Right lobe of liver (tissue), 6 donors: ENCODE measurements at regions not wholly inside any gene's neighbourhood (a gene's known extent, or its start where the extent isn't known, plus 50 kb on each side); places are given as distances from the start of the nearest gene placed in this dataset.
A peak's percentile ranks its signal among the peaks of the same experiment; 100 is the strongest.

Experiments
- ATAC-seq, 4 donors: fragments of 200-7000 bp; cut with Tn5 transposase; one replicate each; pipeline ENCODE4 v1.9.1; 2020; ENCODE audit warnings: mild to moderate bottlenecking in 4 of 4, moderate library complexity in 4 of 4
- DNase-seq, 3 donors: peaks; one replicate each; pipeline ENCODE4 v3.0.0-alpha.2; 2020
- H3K27ac ChIP-seq, 3 donors: fragments of 200-600 bp; one replicate each; pipeline ENCODE4 v1.8.0; 2022
- H3K27me3 ChIP-seq, 2 donors: fragments of 200-600 bp; one replicate each; pipeline ENCODE4 v1.8.0; 2022
- H3K36me3 ChIP-seq, 4 donors: fragments of 200-600 bp; sonication (generic) in 1 of 4; one replicate each; pipeline versions ENCODE4 v1.5.1 to v1.8.0; 2017 to 2022; ENCODE audit warnings: control low read depth in 1 of 4
- H3K4me1 ChIP-seq, 4 donors: fragments of 200-600 bp; sonication (generic) in 1 of 4; one replicate each; pipeline versions ENCODE4 v1.5.1 to v1.8.0; 2017 to 2022; ENCODE audit warnings: control low read depth in 1 of 4
- H3K4me3 ChIP-seq, 3 donors: fragments of 200-600 bp; one replicate each; pipeline ENCODE4 v1.8.0; 2022
- H3K9me3 ChIP-seq, 4 donors: fragments of 200-600 bp; sonication (generic) in 1 of 4; one replicate each; pipeline versions ENCODE4 v1.5.1 to v1.8.0; 2017 to 2022; ENCODE audit warnings: control low read depth in 1 of 4
- POLR2A ChIP-seq: fragments of 450-650 bp; IDR thresholded peaks from one replicate; pipeline ENCODE4 v1.6.1; 2017; ENCODE audit warnings: antibody characterized with exemption, mild to moderate bottlenecking
- WGBS: methylation state at CpG from one replicate; pipeline ENCODE4 v1.1.6; 2018; ENCODE audit warnings: low coverage, low lambda C conversion rate; ENCODE audit not compliant: insufficient coverage; ENCODE audit errors: missing lambda C conversion rate; 5-methylcytosine and 5-hydroxymethylcytosine counted together
- intact Hi-C, 2 donors: fragments of 100-400 bp; cut with DNase I; formaldehyde crosslinking; loops; one replicate each; pipeline versions ENCODE4 v1.11.2 to v1.14.1; 2022
- TF ChIP-seq, protein P1 (sequence below), 4 donors: fragments of 200-600 bp in 3 of 4; fragments of 450-650 bp in 1 of 4; IDR thresholded peaks; one replicate each; pipeline versions ENCODE4 v1.5.1 to v1.8.0; 2016 to 2022; ENCODE audit warnings: antibody characterized with exemption in 4 of 4, mild to moderate bottlenecking in 2 of 4
- donor health status: DM: no; HTN: yes; CAD: no.
- donor health status: DM: no; HTN: no; CAD: no.
- donor health status: DM: no; HTN: no; CAD: no.
- donor health status: DM: no; HTN: yes; CAD: no.
- donor health status: DM: no; HTN: yes; CAD: no.

DNA sequence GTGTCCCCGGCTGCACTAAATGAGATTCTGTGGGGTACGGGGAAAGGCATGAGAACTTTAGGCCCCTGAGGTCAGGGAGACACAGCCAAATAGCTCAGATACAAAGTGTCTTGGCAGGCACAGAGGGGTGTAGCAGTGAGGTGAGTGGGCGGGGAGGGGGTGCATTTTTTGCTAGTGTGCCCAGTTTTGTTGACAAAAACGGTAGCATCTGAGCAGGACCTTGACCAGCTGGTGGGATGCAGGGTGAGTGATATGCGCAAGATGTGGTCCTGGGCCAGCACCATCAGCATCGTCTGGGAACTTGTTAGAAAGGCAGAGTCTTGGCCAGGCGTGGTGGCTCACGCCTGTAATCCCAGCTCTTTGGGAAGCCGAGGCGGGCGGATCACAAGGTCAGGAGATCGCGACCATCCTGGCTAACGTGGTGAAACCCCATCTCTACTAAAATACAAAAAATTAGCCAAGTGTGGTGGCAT, 127.3 kb upstream of the LGALSL start:
- H3K9me3 ChIP-seq, result no peaks in the 10 kb centered on the region
- no peak for ATAC-seq
- H3K36me3 ChIP-seq, result no peaks in the 10 kb centered on the region
- H3K27ac ChIP-seq, result no peak overlapping the region
- H3K4me1 ChIP-seq, result no peaks in the 10 kb centered on the region
- no peaks in the 10 kb centered on the region for H3K27me3 ChIP-seq
- DNase-seq, result no peak
- intact Hi-C loops, result loop anchor here in 1 of 2 donors (10.0 kb wide), 1 partner anchor 272 kb away; no protein-coding TSS in a partner anchor
- WGBS, result 66% methylated on average over 3 of the region's 14 CpGs
- no peak for TF ChIP-seq POLR2A
- TF ChIP-seq, protein P1, sequence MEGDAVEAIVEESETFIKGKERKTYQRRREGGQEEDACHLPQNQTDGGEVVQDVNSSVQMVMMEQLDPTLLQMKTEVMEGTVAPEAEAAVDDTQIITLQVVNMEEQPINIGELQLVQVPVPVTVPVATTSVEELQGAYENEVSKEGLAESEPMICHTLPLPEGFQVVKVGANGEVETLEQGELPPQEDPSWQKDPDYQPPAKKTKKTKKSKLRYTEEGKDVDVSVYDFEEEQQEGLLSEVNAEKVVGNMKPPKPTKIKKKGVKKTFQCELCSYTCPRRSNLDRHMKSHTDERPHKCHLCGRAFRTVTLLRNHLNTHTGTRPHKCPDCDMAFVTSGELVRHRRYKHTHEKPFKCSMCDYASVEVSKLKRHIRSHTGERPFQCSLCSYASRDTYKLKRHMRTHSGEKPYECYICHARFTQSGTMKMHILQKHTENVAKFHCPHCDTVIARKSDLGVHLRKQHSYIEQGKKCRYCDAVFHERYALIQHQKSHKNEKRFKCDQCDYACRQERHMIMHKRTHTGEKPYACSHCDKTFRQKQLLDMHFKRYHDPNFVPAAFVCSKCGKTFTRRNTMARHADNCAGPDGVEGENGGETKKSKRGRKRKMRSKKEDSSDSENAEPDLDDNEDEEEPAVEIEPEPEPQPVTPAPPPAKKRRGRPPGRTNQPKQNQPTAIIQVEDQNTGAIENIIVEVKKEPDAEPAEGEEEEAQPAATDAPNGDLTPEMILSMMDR (IDR thresholded peaks at IDR 0.05), result no peak
- H3K4me3 ChIP-seq, result no peak overlapping the region

DNA sequence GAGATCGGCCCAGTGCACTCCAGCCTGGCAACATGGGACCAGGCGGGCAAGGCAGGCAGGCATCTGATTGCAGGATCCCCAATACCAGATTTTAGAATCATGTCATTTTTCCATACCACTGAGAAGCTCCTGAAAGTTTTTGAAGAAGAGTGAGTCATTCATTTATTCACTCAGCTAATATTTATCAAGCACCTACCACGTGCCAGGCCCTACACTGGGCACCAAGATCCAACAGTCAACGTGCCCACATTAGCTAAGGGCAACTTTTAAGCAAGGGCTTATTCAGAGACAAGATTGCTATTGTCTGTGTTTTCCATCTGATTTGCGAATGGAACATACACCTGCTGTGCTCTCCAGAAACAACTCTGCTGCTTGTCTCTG, 126.8 kb upstream of the LGALSL start:
- DNase-seq (no peak), ATAC-seq (no peak)
- H3K4me3 ChIP-seq, result no peak overlapping the region
- no peak for TF ChIP-seq POLR2A
- TF ChIP-seq, protein P1 (IDR thresholded peaks at IDR 0.05), result no peak
- 64% methylated on average over 2 of the region's 5 CpGs for WGBS
- intact Hi-C loops, result loop anchor here in 1 of 2 donors (10.0 kb wide), 1 partner anchor 272 kb away; no protein-coding TSS in a partner anchor
- no peaks in the 10 kb centered on the region for H3K36me3 ChIP-seq
- H3K27me3 ChIP-seq, result no peaks in the 10 kb centered on the region
- H3K9me3 ChIP-seq, result no peaks in the 10 kb centered on the region
- H3K4me1 ChIP-seq, result no peaks in the 10 kb centered on the region
- no peak overlapping the region for H3K27ac ChIP-seq

DNA sequence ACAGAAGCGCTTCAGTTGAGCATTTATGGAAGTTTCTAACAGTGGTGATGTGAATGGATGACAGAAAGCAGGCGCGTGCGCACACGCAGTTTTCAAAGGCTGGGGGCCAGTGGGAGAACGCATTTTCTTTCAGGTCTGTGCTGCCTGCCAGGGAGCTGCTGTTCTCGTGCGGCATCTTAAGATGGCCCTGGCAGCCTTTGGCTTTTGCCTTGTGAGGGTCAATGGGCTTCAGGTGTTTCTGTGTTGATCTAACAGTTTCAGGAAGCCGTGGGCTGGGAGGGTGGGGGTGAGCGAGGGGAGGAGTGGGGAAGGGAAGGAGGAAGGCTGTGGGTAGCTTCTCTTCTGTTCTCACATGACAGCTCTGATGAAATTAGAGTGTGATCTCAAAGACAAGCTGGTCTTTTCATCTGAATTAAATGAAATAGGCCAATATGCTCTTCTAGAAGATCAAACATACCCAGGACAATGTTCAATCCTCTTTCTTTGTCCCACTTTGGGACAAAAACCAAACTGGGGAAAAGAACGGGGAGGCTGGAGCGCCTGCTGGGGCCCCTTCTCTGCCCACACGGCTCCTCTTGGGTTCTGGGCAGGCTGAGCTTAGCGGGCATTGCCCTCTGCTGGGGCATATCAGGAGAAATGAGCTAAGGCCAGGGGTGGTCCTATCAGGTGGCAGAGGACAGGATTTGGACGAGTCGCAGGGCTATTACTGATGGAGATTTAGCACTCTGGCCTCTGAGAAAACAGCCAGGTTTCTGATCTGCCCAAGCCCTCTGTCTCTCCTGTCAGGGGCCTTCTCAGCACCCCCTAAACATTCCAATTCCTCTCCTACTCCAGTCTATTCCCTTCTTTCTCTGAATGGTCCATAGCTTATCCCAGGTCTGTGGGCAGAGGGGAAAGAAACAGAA, 126.2 kb upstream of the LGALSL start:
- Histone ChIP-seq H3K36me3 (no peaks in the 10 kb centered on the region), H3K9me3 (no peaks in the 10 kb centered on the region), H3K4me1 (no peaks in the 10 kb centered on the region), H3K4me3 (no peak overlapping the region), H3K27me3 (no peaks in the 10 kb centered on the region), H3K27ac (peak overlapping the region in 1 of 3 donors; percentile 37)
- no peak for TF ChIP-seq POLR2A
- TF ChIP-seq, protein P1 (IDR thresholded peaks at IDR 0.05), result peak; percentile 24 to 43 (median 35)
- intact Hi-C loops, result loop anchor here in 1 of 2 donors (10.0 kb wide), 1 partner anchor 273 kb away; no protein-coding TSS in a partner anchor
- peak in 1 of 3 donors; percentile 47 for DNase-seq
- ATAC-seq, result peak; percentile 54 to 69 (median 58)
- 57% methylated on average over 10 of the region's 16 CpGs for WGBS

DNA sequence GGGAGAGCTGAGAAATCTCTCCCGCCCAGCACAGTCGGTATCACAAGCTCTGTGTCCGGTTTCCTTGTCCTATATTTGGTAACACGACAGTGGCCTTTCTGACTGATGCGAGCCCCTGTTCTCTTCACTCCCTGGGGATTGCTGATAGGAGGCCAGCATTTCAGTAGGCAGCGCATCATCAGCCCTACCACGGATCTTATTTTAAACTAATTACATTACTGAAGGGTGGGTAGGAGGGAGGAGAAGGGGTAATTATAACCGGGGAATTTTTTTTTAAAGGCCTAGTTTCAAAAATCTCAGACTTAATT, 125.6 kb upstream of the LGALSL start:
- Histone ChIP-seq H3K36me3 (no peaks in the 10 kb centered on the region), H3K4me3 (no peak overlapping the region), H3K4me1 (no peaks in the 10 kb centered on the region), H3K27me3 (no peaks in the 10 kb centered on the region), H3K9me3 (no peaks in the 10 kb centered on the region), H3K27ac (peak overlapping the region in 1 of 3 donors; percentile 37)
- intact Hi-C loops, result loop anchor here in 1 of 2 donors (10.0 kb wide), 1 partner anchor 274 kb away; no protein-coding TSS in a partner anchor
- DNase-seq (no peak), ATAC-seq (peak in 3 of 4 donors; percentile 3 to 27 (median 15))
- 58% methylated on average over 8 of the region's 8 CpGs for WGBS
- no peak for TF ChIP-seq POLR2A
- TF ChIP-seq, protein P1 (IDR thresholded peaks at IDR 0.05), result no peak
